ENCODE measurements at regions not wholly inside any gene's neighbourhood (a gene's known extent, or its start where the extent isn't known, plus 50 kb on each side); places are given as distances from the start of the nearest gene placed in this dataset.

DNA sequence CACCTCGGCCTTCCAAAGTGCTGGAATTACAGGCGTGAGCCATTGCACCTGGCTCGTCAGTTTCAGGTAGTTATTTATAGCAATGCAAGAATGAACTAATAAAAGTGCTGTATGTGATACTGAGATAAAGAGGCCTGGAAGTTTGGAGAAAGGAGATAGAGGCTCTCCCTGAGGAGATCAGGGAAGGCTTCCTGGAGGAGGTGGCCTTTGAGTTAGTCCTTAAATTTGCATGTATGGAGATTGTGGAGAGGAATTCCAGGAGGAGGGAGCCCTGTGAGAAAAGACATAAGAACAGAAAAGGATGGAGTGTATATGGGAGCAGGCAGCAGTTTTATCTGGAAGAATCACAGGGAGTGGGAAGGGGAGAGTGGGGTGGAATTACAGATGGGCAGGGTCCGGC is 276.6 kb upstream of the EEF2KMT start:
- no peak for DNase-seq (ENCODE audit: low read depth, low spot score)
- H3K27ac ChIP-seq = no peak overlapping the region

DNA sequence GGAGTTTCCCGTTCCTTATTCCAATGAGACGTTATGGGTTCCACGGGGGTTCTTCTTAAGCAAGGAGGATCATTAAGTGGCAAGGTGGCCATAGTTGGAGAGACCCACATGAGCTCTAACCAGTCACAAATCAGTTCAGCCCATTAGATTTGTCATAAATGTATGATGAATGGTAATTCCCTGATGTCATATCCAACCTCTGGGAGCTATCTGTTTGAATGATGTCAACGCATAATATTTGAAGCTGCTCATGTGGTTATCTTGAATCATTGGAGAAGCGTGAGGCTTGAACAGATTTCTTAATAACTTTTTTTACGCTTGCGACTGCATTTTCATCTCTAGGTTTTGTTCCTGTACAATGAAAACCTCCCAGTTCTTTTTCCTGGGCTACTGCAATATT is 270.4 kb upstream of the EEF2KMT start:
- H3K27ac ChIP-seq = no peak overlapping the region
- DNase-seq (ENCODE audit: low read depth, low spot score) = no peak

- no peak overlapping the region for H3K27ac ChIP-seq
- no peak for DNase-seq (ENCODE audit: low read depth, low spot score)
Measured at GRCh38 chr16:5366126-5366525, 268.5 kb upstream of the EEF2KMT start.

GRCh38 chr16:5364186-5364585 is 266.6 kb upstream of the EEF2KMT start:
- H3K27ac ChIP-seq = no peak overlapping the region
- no peak for DNase-seq (ENCODE audit: low read depth, low spot score)

DNA sequence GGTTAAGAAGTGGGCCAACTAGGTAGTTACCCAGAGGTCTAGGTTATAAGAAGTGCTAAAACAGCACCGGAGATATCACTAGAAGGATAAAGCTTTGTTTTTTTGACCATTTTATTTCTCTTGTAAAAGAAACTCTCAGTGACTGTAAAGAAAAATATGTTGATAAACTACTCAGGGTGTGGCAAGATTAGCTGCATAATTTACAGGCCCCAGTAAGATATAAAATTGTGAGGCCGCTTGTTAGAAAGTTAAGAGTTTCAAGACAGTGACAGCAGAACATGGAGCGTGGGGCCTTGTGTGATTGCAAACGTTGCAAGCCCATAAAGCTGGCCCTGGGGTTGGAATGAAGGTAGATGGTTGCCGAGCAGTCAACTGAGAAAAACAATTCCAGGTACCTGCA is 263.7 kb upstream of the EEF2KMT start:
- DNase-seq (ENCODE audit: low read depth, low spot score) = no peak
- H3K27ac ChIP-seq = no peak overlapping the region

DNA sequence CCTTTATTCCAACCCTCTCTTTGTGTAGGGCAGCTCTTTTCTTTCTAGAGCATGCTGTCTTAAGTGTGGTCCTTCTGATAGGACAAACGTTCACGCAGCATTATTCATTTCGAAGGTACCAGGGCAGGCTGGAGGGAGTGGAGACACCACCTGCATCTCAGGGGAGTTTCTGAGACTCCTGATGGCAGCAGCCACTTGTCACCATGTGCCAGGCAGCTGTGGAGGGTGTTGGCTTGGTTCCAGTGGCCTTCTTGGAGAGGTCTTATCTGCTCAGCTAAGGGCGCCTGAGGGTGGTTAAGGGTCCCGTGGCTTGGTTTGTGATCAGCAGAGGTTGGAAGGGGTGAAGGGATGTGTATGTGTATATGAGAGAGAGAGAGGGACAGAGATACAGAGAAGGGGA is 257.1 kb upstream of the EEF2KMT start:
- no peak for DNase-seq (ENCODE audit: low read depth, low spot score)
- H3K27ac ChIP-seq = no peak overlapping the region

GRCh38 chr16:5349670-5350517 is 252.3 kb upstream of the EEF2KMT start:
- no peak overlapping the region for H3K27ac ChIP-seq

DNA sequence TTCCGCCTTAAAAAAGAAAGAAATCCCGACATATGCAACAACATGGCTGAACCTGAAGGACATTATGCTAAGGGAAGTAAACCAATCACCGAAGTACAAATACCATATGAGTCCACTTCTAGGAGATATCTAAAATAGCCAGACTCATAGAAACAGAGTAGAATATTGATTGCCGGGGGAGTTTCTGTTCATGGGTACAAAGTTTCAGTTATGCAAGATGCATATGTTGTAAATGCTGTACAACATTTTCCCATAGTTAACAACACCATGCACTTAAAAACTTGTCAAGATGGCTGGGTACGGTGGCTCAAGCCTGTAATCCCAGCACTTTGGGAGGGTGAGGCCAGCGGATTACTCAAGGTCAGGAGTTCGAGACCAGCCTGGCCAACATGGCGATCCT is 251.5 kb upstream of the EEF2KMT start:
- H3K27ac ChIP-seq = no peak overlapping the region
- no peak for DNase-seq (ENCODE audit: low read depth, low spot score)

More at GRCh38 chr16:5349670-5350517, 252.3 kb upstream of the EEF2KMT start:
- no peak for DNase-seq (ENCODE audit: low read depth, low spot score)

DNA sequence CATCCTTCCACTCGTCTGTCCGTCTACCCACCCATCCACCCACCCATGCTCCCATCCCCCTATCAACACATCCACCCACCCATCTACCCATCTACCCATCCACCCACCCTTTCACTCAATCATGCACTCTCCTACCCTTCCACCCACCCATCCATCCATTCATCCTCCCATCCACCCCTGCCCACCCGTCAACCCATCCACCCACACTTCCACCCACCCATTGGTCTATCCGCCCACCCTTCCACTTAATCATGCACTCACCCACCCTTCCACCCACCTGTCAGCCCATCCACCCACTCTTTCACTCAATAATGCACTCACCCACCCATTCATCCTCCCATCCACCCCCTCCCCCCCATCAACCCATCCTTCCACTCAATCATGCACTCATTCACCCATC is 250.0 kb upstream of the EEF2KMT start:
- no peak for DNase-seq (ENCODE audit: low read depth, low spot score)
- no peak overlapping the region for H3K27ac ChIP-seq

- no peak for DNase-seq (ENCODE audit: low read depth, low spot score)
- H3K27ac ChIP-seq = no peak overlapping the region
Measured at GRCh38 chr16:5336941-5337340, 239.3 kb upstream of the EEF2KMT start.

DNA sequence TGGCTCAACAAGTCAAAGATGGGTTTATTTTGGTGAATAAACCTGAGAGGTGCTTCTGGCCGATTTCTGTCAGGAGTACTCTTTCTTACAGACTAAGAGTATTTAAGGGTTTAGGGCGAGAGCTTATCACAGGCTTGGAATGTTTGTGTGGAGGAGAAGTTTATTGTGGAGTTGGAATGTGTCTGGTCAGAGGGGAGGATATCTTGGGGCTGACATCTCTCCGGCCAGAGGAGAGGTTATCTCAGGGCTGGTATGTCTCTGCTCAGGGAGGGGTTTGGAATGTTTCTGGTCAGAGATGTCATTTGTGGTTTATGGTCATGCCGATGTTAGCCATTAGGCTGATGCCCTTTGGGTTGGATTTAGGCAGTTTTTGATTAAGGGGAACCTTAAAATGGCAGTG is 236.4 kb upstream of the EEF2KMT start:
- no peak for DNase-seq (ENCODE audit: low read depth, low spot score)
- H3K27ac ChIP-seq = no peak overlapping the region

- no peak overlapping the region for H3K27ac ChIP-seq
- no peak for DNase-seq (ENCODE audit: low read depth, low spot score)
Measured at GRCh38 chr16:5333126-5333525, 235.5 kb upstream of the EEF2KMT start.

- no peak overlapping the region for H3K27ac ChIP-seq
- DNase-seq (ENCODE audit: low read depth, low spot score) = no peak
Measured at GRCh38 chr16:5330058-5330457, 232.5 kb upstream of the EEF2KMT start.

DNA sequence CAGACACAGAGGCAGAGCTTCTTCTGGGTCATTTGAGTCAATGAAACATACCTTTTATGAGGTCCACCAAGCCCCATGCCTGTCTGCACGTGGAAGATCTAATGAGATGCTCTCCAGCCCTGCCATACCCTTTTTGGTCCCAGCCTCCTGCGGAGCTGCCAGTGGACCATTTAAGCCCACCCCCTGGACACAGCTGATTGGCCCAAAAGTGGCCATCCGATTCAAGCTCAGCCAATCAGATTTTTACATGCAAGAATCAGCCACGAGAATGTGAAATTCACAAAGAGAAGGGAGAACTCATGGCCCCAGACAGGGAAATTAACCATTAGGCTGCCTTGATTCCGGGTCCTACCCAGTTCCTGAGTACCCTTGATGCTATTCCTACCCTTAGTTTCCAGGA is 231.0 kb upstream of the EEF2KMT start:
- H3K27ac ChIP-seq = no peak overlapping the region
- no peak for DNase-seq (ENCODE audit: low read depth, low spot score)

DNA sequence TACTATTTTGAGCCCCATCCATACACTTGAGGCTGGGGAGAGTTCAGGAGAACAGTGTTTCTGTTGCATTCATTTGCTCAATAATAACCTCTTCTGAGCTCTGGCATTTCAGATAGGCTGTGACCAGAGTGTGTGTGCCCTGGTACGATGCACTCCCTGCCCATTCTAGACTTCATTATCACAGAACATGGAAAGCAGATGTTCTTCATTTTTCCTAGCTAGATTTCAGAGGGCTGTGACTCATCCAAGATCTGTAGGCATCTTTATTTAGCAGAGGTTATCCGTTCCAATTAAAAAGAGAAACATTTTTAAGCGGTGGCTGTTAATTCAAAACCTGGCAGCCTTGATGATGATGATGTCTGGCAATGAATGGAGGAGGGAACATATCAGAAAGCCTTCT is 228.8 kb upstream of the EEF2KMT start:
- H3K27ac ChIP-seq = no peak overlapping the region
- no peak for DNase-seq (ENCODE audit: low read depth, low spot score)

DNA sequence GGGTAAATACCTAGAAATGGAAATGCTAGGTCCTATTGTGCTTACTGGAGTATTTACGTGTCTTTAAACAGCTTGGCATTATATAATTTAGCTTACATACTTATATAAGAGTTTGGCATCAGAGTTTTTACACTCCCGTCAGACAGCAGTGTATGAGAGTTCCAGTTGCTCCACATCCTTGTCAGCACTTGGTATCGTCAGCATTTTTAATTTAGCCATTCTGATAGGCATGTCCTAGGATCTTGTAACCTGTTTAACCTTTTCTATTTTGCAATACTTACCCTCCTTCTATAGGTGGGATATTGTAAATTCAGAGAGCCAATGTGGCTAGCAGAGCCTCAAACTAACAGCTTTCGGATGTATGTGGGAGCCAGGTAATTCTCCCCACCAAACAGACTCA is 228.3 kb upstream of the EEF2KMT start:
- no peak overlapping the region for H3K27ac ChIP-seq
- DNase-seq (ENCODE audit: low read depth, low spot score) = no peak

DNA sequence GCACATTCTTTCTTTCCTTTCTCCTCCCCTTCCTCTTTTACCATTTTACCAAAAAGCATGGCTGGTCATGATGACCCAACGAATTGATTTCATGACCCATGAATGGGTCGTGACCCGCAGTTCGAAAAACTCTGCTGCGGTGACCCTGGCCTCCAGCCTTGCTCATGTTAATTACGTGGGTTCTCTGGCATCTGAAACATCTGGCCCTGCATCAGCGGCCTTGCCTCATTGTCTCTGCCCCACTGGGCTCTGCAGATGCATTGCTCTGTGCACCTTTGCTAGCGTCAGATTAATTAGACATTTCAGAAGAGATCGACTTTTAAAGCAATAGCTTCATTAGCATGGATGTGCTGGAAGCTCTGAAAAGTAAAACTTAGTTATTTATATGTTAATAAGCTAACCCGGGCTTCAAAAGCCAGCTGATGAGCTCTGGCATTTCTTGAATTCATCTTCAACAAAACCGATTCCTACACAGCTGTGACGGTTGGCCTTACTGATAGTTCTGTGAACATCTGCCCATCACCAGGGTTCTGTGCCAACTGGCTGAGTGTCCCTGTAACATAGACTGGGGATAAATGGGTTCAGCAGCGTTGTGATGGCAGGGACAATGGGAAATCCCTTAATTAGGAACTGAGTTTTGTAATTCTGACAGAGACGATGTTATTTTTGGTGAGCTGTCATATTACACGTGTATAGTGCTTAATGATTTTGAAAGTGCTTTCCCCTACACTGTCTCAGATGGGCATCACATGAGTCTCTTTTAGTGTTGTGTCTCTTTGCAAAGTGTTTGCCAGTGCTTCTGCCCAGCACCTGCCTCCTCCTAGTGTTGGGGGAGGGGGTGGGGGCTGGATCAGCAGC is 225.9 kb upstream of the EEF2KMT start:
- H3K27ac ChIP-seq = no peak overlapping the region
- DNase-seq (ENCODE audit: low read depth, low spot score) = no peak

- no peak for DNase-seq (ENCODE audit: low read depth, low spot score)
- no peak overlapping the region for H3K27ac ChIP-seq
Measured at GRCh38 chr16:5321930-5322329, 224.3 kb upstream of the EEF2KMT start.

GRCh38 chr16:5319799-5320198 is 222.2 kb upstream of the EEF2KMT start:
- DNase-seq (ENCODE audit: low read depth, low spot score) = no peak
- no peak overlapping the region for H3K27ac ChIP-seq

DNA sequence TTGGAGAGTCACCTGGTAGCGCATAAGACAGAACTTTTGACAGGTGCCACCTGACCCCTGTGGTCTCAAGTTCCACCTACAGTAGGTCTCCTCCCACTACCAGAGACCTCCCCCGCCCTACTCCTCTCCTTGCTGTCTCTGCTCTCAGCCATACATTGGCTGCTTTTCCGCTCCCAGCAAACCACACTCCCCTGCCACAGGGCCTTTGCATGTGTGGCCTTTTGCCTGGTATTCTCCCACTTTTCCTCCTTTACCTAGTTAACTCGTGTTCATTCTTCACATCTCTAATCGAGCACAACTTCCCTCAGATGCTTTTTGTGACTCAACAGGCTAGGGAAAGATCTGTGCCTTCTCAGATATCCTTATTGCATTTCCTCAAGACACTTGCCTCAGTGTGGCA is 218.3 kb upstream of the EEF2KMT start:
- no peak for DNase-seq (ENCODE audit: low read depth, low spot score)
- no peak overlapping the region for H3K27ac ChIP-seq

- no peak for DNase-seq (ENCODE audit: low read depth, low spot score)
- H3K27ac ChIP-seq = no peak overlapping the region
Measured at GRCh38 chr16:5314377-5314776, 216.8 kb upstream of the EEF2KMT start.
